ENCODE measurements at regions not wholly inside any gene's neighbourhood (a gene's known extent, or its start where the extent isn't known, plus 50 kb on each side); places are given as distances from the start of the nearest gene placed in this dataset.
A peak's percentile ranks its signal among the peaks of the same experiment; 100 is the strongest.

DNA sequence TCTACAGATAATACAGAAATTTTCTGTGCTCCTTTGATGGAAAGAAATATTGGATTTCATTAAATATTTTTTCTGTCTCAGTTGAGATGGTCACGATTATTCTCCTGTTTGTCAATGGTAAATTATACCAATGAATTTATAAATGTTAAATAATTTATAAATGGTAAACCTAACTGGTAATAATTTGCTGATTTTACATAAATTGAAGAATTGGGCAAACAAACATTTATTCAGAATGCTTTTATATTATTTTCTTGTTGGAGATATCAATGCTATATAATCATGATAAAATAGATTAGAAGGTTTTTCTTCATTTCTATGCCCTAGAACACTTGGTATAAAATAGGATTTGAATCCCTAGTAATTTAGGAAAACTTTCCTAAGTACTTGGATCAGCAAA lies 597.6 kb upstream of the IGFBP3 start:
- TF ChIP-seq, protein P1, sequence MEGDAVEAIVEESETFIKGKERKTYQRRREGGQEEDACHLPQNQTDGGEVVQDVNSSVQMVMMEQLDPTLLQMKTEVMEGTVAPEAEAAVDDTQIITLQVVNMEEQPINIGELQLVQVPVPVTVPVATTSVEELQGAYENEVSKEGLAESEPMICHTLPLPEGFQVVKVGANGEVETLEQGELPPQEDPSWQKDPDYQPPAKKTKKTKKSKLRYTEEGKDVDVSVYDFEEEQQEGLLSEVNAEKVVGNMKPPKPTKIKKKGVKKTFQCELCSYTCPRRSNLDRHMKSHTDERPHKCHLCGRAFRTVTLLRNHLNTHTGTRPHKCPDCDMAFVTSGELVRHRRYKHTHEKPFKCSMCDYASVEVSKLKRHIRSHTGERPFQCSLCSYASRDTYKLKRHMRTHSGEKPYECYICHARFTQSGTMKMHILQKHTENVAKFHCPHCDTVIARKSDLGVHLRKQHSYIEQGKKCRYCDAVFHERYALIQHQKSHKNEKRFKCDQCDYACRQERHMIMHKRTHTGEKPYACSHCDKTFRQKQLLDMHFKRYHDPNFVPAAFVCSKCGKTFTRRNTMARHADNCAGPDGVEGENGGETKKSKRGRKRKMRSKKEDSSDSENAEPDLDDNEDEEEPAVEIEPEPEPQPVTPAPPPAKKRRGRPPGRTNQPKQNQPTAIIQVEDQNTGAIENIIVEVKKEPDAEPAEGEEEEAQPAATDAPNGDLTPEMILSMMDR (IDR thresholded peaks at IDR 0.05; ENCODE audit: low read depth, low read length), result no peak
- DNase-seq (ENCODE audit: low read depth in 2 of 2), result no peak
- no peak overlapping the region for H3K4me3 ChIP-seq (replicated peaks in 1 of 2; ENCODE audit: low read depth in 2 of 2, low read length in 2 of 2)

DNA sequence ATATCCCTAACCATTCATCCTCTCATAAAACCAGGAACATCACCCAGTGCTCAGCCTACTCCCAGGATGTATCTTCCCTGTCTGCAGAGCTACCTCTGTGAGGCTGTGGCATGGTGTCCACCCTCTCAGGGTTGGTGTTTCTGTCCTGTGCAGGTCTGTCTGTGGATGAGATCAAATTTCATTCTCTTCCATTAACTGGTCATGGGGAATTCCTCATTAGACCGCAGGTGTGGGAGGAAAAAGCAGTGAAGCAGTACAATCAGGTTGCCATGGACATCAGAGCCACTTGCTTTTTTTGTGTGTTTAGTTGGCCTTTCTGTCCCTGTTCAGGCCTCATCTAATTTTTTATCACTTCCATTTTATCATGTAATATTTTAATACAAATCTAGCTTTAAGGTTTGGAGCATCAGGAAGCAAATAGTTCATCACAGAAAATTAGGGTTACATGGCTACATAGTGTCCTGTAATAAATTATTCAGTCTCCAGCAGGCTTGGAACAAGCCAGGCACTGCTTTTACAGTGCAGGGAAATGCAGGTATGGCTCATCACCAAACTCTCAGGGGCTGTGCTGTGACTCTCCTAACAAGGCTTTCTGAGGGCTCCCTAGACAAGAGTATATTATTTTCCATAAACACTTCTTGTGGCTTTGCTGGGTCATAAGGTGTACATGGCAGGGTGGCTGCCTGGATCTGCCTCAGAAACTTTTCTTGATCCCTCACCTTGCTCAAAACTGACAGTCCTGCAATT lies 594.9 kb upstream of the IGFBP3 start:
- DNase-seq (ENCODE audit: low read depth in 2 of 2), result no peak

DNA sequence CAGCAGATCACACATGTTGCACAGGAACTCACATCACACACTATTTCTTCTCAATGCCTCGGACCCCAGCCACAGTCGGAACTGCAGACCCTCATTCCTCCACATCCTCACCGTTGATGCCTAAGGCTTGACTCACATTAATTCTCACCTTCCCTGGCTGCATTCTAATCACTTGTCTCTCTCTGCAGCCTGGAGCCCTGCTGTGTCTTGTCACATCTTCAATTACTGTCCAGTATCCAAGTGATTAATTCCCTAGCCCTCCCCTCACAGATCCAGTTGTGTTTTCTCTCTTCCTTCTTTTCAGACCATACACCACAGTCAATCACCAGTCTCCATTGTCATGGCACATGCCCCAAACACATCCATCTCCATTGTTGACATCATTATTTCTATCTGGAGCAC lies 592.4 kb upstream of the IGFBP3 start:
- TF ChIP-seq, protein P1 (IDR thresholded peaks at IDR 0.05; ENCODE audit: low read depth, low read length), result no peak
- no peak overlapping the region for H3K4me3 ChIP-seq (replicated peaks in 1 of 2; ENCODE audit: low read depth in 2 of 2, low read length in 2 of 2)
- no peak for DNase-seq (ENCODE audit: low read depth in 2 of 2)

More for the DNA sequence above, 594.9 kb upstream of the IGFBP3 start:
- H3K4me3 ChIP-seq (replicated peaks in 1 of 2; ENCODE audit: low read depth in 2 of 2, low read length in 2 of 2), result no peak overlapping the region
- TF ChIP-seq, protein P1 (IDR thresholded peaks at IDR 0.05; ENCODE audit: low read depth, low read length), result no peak

DNA sequence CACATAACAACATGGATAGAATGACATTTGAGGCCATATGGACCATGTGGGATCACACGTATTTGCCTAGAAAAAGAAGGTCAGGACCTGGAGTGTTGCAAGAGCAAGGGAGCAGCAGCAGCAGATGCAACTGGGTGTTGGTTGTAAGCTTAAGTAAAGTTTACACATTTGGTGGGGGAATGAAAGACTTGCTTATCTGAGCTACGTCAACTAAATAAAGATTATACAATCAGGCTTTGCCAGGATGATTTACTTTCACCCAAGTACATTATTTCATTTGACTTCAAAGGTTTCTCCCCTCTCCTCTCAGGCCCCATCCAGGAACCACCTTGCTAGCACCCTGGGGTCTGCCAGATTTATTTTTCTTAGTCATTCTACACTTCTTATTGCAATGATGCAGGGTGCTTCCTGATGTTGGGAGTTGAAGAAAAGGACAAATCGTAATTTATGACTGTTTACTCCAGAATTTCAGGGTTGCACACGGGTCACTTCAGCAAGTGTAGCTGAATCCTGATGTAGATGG lies 591.9 kb upstream of the IGFBP3 start:
- DNase-seq (ENCODE audit: low read depth in 2 of 2), result peak in 1 of 2 donors; percentile 59
- TF ChIP-seq, protein P1 (IDR thresholded peaks at IDR 0.05; ENCODE audit: low read depth, low read length), result no peak
- no peak overlapping the region for H3K4me3 ChIP-seq (replicated peaks in 1 of 2; ENCODE audit: low read depth in 2 of 2, low read length in 2 of 2)

DNA sequence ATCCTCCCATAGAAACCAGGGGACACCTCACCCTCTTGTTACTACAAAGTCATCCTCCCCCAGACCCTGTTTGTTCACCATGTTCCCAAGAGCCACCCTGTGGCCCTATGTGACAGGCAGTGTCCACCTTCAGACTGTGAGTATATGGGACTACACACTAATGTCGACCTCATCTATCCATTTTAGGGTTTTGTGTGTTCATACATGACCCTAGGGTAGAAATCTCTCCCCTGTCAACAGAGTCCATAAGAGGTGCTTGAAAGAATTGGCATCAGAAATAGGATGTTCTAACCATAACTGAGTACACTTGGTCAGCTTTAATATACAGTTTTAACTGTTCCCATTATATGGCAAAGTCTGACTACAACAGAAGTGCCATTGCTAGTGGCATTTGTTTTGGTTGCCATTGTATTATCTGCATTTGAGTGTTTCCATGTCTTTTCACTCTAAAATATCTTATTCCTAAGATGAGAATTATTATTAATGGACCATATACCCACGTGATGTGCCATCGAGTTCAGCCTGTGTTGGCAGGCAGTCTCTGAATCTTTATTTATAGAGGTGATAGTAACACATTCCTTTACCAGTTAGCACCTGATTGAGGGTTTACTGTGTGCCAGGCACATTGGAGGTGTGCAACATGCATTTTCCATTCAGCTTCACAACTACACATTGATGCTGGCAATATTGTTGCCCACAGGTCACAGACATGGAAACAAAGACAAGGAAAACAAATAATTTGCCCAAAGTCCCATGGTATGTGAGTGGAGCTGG lies 590.6 kb upstream of the IGFBP3 start:
- TF ChIP-seq, protein P1 (IDR thresholded peaks at IDR 0.05; ENCODE audit: low read depth, low read length), result no peak
- no peak for DNase-seq (ENCODE audit: low read depth in 2 of 2)
- no peak overlapping the region for H3K4me3 ChIP-seq (replicated peaks in 1 of 2; ENCODE audit: low read depth in 2 of 2, low read length in 2 of 2)

DNA sequence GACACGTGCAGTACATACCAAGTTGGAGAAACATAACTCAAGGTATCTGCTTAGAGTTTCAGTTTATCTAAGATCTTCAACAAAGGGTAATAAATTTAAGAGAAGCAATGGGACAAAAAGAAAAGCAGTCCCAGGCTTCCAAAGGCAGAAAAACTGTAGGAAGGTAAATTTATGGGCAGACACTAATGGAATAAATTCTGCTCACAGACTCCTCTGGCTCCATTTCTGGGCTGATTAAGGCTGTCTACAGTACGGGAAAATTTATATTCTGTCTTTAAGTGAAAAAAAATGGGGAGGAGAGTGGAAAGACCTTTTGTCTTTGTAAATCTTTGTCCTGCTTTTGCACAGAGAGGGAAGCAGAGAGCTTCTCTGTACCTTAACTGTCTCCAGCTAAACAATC lies 587.5 kb upstream of the IGFBP3 start:
- H3K4me3 ChIP-seq (replicated peaks in 1 of 2; ENCODE audit: low read depth in 2 of 2, low read length in 2 of 2), result no peak overlapping the region
- DNase-seq (ENCODE audit: low read depth in 2 of 2), result no peak
- TF ChIP-seq, protein P1 (IDR thresholded peaks at IDR 0.05; ENCODE audit: low read depth, low read length), result no peak
